ENCODE measurements at regions not wholly inside any gene's neighbourhood (a gene's known extent, or its start where the extent isn't known, plus 50 kb on each side); places are given as distances from the start of the nearest gene placed in this dataset.

GRCh38 chr2:219769090-219769910 lies 141.9 kb downstream of the SLC4A3 start:
- FAIRE-seq, result no peak
- DNase-seq (ENCODE audit: low spot score), result no peak

GRCh38 chr2:219772103-219772635 lies 144.7 kb downstream of the SLC4A3 start:
- no peak for DNase-seq (ENCODE audit: low spot score)
- FAIRE-seq, result no peak

GRCh38 chr2:219772697-219773096 lies 145.3 kb downstream of the SLC4A3 start:
- no peak for DNase-seq (ENCODE audit: low spot score)
- FAIRE-seq, result no peak

GRCh38 chr2:219775506-219775905 lies 148.1 kb downstream of the SLC4A3 start:
- DNase-seq (ENCODE audit: low spot score), result no peak
- no peak for FAIRE-seq

GRCh38 chr2:219777388-219777787 lies 150.0 kb downstream of the SLC4A3 start:
- FAIRE-seq (no peak), DNase-seq (ENCODE audit: low spot score) (no peak)

GRCh38 chr2:219778189-219778588 lies 150.8 kb downstream of the SLC4A3 start:
- DNase-seq (ENCODE audit: low spot score) (no peak), FAIRE-seq (no peak)

GRCh38 chr2:219782737-219783348 lies 155.4 kb downstream of the SLC4A3 start:
- FAIRE-seq (no peak), DNase-seq (ENCODE audit: low spot score) (no peak)

- DNase-seq (ENCODE audit: low spot score), result no peak
- no peak for FAIRE-seq
Observed at GRCh38 chr2:219783359-219783975, 156.0 kb downstream of the SLC4A3 start.

GRCh38 chr2:219784178-219784577 lies 156.7 kb downstream of the SLC4A3 start:
- no peak for FAIRE-seq
- DNase-seq (ENCODE audit: low spot score), result no peak

GRCh38 chr2:219789476-219789875 lies 162.0 kb downstream of the SLC4A3 start:
- no peak for FAIRE-seq

GRCh38 chr2:219792446-219792845 lies 165.0 kb downstream of the SLC4A3 start:
- FAIRE-seq, result no peak
- no peak for DNase-seq (ENCODE audit: low spot score)

More at GRCh38 chr2:219789476-219789875, 162.0 kb downstream of the SLC4A3 start:
- no peak for DNase-seq (ENCODE audit: low spot score)

- no peak for FAIRE-seq
- no peak for DNase-seq (ENCODE audit: low spot score)
Observed at GRCh38 chr2:219798430-219798829, 171.0 kb downstream of the SLC4A3 start.

- DNase-seq (ENCODE audit: low spot score) (peak; percentile 24), FAIRE-seq (no peak)
Observed at GRCh38 chr2:219803294-219803693, 175.9 kb downstream of the SLC4A3 start.

- FAIRE-seq (no peak), DNase-seq (ENCODE audit: low spot score) (no peak)
Observed at GRCh38 chr2:219810895-219811294, 183.5 kb downstream of the SLC4A3 start.

GRCh38 chr2:219812672-219813071 lies 185.2 kb downstream of the SLC4A3 start:
- no peak for FAIRE-seq
- DNase-seq (ENCODE audit: low spot score), result no peak

GRCh38 chr2:219820767-219821166 lies 193.3 kb downstream of the SLC4A3 start:
- FAIRE-seq, result no peak

GRCh38 chr2:219823574-219823973 lies 196.1 kb downstream of the SLC4A3 start:
- DNase-seq (ENCODE audit: low spot score), result no peak
- no peak for FAIRE-seq

More at GRCh38 chr2:219820767-219821166, 193.3 kb downstream of the SLC4A3 start:
- DNase-seq (ENCODE audit: low spot score), result no peak

- no peak for FAIRE-seq
Observed at GRCh38 chr2:219824996-219825395, 197.6 kb downstream of the SLC4A3 start.

GRCh38 chr2:219828127-219828526 lies 200.7 kb downstream of the SLC4A3 start:
- DNase-seq (ENCODE audit: low spot score) (no peak), FAIRE-seq (no peak)

More at GRCh38 chr2:219824996-219825395, 197.6 kb downstream of the SLC4A3 start:
- no peak for DNase-seq (ENCODE audit: low spot score)

GRCh38 chr2:219829667-219830352 lies 202.4 kb downstream of the SLC4A3 start:
- DNase-seq (ENCODE audit: low spot score) (no peak), FAIRE-seq (no peak)

GRCh38 chr2:219830353-219830738 lies 202.9 kb downstream of the SLC4A3 start:
- FAIRE-seq (no peak), DNase-seq (ENCODE audit: low spot score) (no peak)
